ENCODE measurements at regions not wholly inside any gene's neighbourhood (a gene's known extent, or its start where the extent isn't known, plus 50 kb on each side); places are given as distances from the start of the nearest gene placed in this dataset.

- TF ChIP-seq CTCF (conservative IDR thresholded peaks at IDR 0.05) (no peak), ZFX (IDR thresholded peaks at IDR 0.05) (no peak)
Measured at GRCh38 chr6:133764754-133765208, 124.1 kb upstream of the TCF21 start.
